NB4 (cell line): ENCODE measurements at regions not wholly inside any gene's neighbourhood (a gene's known extent, or its start where the extent isn't known, plus 50 kb on each side); places are given as distances from the start of the nearest gene placed in this dataset.
"Not testable (repeated sequence)": the region's sequence is repeated elsewhere in the genome, so short reads cannot be mapped to it uniquely, and the experiment has no call there.

ENCODE experiments used
- MAX ChIP-seq: IDR thresholded peaks from 2 replicates; pipeline ENCODE4 v1.6.1; 2011; ENCODE audit warnings: low read depth, low read length
- MYC ChIP-seq: IDR thresholded peaks from 2 replicates; pipeline ENCODE4 v1.6.1; 2011; ENCODE audit warnings: low read depth, low read length
- POLR2A ChIP-seq: IDR thresholded peaks from 2 replicates; pipeline ENCODE4 v1.6.1; 2011; ENCODE audit warnings: mild to moderate bottlenecking; ENCODE audit not compliant: insufficient read length; ENCODE audit errors: extremely low read depth
- TF ChIP-seq, protein P1 (sequence below): IDR thresholded peaks from one replicate; pipeline ENCODE4 v1.5.1; 2012; ENCODE audit warnings: low read depth, low read length

GRCh38 chr2:37576194-37576593 is 95.2 kb downstream of the CDC42EP3 start:
- TF ChIP-seq, protein P1, sequence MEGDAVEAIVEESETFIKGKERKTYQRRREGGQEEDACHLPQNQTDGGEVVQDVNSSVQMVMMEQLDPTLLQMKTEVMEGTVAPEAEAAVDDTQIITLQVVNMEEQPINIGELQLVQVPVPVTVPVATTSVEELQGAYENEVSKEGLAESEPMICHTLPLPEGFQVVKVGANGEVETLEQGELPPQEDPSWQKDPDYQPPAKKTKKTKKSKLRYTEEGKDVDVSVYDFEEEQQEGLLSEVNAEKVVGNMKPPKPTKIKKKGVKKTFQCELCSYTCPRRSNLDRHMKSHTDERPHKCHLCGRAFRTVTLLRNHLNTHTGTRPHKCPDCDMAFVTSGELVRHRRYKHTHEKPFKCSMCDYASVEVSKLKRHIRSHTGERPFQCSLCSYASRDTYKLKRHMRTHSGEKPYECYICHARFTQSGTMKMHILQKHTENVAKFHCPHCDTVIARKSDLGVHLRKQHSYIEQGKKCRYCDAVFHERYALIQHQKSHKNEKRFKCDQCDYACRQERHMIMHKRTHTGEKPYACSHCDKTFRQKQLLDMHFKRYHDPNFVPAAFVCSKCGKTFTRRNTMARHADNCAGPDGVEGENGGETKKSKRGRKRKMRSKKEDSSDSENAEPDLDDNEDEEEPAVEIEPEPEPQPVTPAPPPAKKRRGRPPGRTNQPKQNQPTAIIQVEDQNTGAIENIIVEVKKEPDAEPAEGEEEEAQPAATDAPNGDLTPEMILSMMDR = not testable (repeated sequence)
- TF ChIP-seq MAX, POLR2A, MYC: not testable (repeated sequence)
